ENCODE measurements at regions not wholly inside any gene's neighbourhood (a gene's known extent, or its start where the extent isn't known, plus 50 kb on each side); places are given as distances from the start of the nearest gene placed in this dataset.
"Not testable (repeated sequence)": the region's sequence is repeated elsewhere in the genome, so short reads cannot be mapped to it uniquely, and the experiment has no call there.

GRCh38 chr10:56447613-56448012 lies 86.6 kb upstream of the ZWINT start:
- not testable (repeated sequence) for TF ChIP-seq CTCF (conservative IDR thresholded peaks at IDR 0.05; ENCODE audit: low read length); EZH2phosphoT487 (IDR thresholded peaks at IDR 0.05; ENCODE audit: borderline replicate concordance)
